Thyroid gland (tissue), 4 donors: ENCODE measurements at regions not wholly inside any gene's neighbourhood (a gene's known extent, or its start where the extent isn't known, plus 50 kb on each side); places are given as distances from the start of the nearest gene placed in this dataset.

Experiments used
- CTCF ChIP-seq, 6 experiments: fragments of 200-600 bp in 3 of 6; fragments of 450-650 bp in 3 of 6; sonication (generic) in 3 of 6; IDR thresholded peaks; one replicate each; pipeline ENCODE4 v1.5.1; 2016 to 2019; ENCODE audit warnings: antibody characterized with exemption in 6 of 6, mild to moderate bottlenecking in 2 of 6, inconsistent platforms in 1 of 6, moderate library complexity in 1 of 6
- POLR2A ChIP-seq, 2 donors: fragments of 450-650 bp; IDR thresholded peaks; one replicate each; pipeline ENCODE4 v1.6.1; 2017; ENCODE audit warnings: antibody characterized with exemption in 2 of 2, mild to moderate bottlenecking in 2 of 2, moderate library complexity in 1 of 2

DNA sequence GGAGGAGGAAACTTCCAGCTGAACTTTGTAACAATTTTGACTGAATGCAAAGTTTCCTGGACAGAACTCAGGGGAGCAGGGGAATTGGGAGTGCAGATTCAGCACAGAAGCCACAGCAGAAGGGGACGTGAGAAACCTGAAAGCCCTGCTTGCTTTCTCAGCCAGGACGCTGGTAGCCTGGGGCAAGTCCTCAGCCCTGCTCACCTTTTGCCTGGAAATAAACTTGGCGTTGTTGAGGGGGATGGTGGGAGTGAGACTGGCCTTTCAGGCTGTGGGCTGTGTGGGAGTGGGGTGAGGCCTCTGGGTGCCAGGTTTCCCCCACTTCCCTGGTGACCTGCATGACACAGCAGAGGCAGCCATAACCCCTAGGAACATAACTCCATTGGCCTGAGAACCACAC is 238.1 kb upstream of the HS3ST5 start:
- TF ChIP-seq CTCF (IDR thresholded peaks at IDR 0.05), result no peak
- no peak for TF ChIP-seq POLR2A (IDR thresholded peaks at IDR 0.05)
